ENCODE measurements at regions not wholly inside any gene's neighbourhood (a gene's known extent, or its start where the extent isn't known, plus 50 kb on each side); places are given as distances from the start of the nearest gene placed in this dataset.

DNA sequence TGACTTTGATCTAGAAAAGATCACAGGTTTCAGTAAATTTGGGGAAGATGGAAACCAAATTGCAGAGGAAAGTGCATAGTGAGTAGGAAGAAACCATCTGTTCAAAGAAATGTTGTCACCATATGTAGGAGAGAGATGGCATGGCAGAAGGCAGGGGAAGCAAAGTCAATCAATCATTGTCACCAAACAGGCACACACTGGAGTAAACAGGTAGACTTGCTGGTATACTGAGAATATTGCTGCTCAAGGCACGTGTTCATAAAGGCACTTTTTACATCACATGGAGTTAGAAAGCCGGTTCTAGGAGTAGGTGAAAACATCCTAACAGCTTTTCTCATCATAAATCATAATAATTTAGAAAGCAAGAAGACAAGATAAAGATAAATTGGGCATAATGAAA is 550.5 kb upstream of the FAT1 start:
- DNase-seq (no peak), ATAC-seq (ENCODE audit: low read depth) (no peak)
- Mint-ChIP-seq H3K4me3 (no peak overlapping the region), H3K4me1 (no peaks in the 10 kb centered on the region), H3K9me3 (ENCODE audit: insufficient read depth) (peaks cover under 1% of the 10 kb centered on the region), H3K27me3 (no peaks in the 10 kb centered on the region), H3K27ac (no peak overlapping the region)
- CTCF ChIA-PET: no interaction called here
- H3K4me3 ChIP-seq (ENCODE audit: control extremely low read depth in 1 of 5, extremely low read depth in 1 of 5, insufficient read depth in 1 of 5, low read depth in 2 of 5, low read length in 4 of 5): no peak overlapping the region
- H3K9me3 ChIP-seq (ENCODE audit: control extremely low read depth in 1 of 3, control insufficient read depth in 2 of 3, insufficient read depth in 1 of 3, low read length in 2 of 3): peaks cover 0 to 10% (median 0%) of the 10 kb centered on the region in 3 donors
- H3K27me3 ChIP-seq (replicated peaks in 1 of 4; ENCODE audit: control extremely low read depth in 1 of 4, control insufficient read depth in 3 of 4, insufficient read depth in 4 of 4, low read length in 3 of 4): no peaks in the 10 kb centered on the region
- no peak overlapping the region for H3K4me2 ChIP-seq (replicated peaks; ENCODE audit: low read depth, low read length, poor library complexity, severe bottlenecking)
- no CpG with 5 or more reads among the region's 2 CpGs for WGBS (ENCODE audit: insufficient coverage)
- POLR2A ChIA-PET: no interaction called here
- intact Hi-C loops (cut with micrococcal nuclease): no loop called here
- H3K9ac ChIP-seq (ENCODE audit: low read length): no peak overlapping the region
- no peaks in the 10 kb centered on the region for H4K20me1 ChIP-seq (ENCODE audit: control insufficient read depth, insufficient read depth, low read length, poor library complexity, severe bottlenecking)
- no peak overlapping the region for H3K27ac ChIP-seq (ENCODE audit: low read length in 2 of 2)
- no peak for TF ChIP-seq EZH2 (IDR thresholded peaks at IDR 0.05; ENCODE audit: borderline replicate concordance, insufficient read depth, low read depth, low read length, poor library complexity, severe bottlenecking)
- TF ChIP-seq, protein P1, sequence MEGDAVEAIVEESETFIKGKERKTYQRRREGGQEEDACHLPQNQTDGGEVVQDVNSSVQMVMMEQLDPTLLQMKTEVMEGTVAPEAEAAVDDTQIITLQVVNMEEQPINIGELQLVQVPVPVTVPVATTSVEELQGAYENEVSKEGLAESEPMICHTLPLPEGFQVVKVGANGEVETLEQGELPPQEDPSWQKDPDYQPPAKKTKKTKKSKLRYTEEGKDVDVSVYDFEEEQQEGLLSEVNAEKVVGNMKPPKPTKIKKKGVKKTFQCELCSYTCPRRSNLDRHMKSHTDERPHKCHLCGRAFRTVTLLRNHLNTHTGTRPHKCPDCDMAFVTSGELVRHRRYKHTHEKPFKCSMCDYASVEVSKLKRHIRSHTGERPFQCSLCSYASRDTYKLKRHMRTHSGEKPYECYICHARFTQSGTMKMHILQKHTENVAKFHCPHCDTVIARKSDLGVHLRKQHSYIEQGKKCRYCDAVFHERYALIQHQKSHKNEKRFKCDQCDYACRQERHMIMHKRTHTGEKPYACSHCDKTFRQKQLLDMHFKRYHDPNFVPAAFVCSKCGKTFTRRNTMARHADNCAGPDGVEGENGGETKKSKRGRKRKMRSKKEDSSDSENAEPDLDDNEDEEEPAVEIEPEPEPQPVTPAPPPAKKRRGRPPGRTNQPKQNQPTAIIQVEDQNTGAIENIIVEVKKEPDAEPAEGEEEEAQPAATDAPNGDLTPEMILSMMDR (IDR thresholded peaks at IDR 0.05): no peak
- no peaks in the 10 kb centered on the region for H3K79me2 ChIP-seq (ENCODE audit: control insufficient read depth, insufficient read depth, low read length)
- H2AFZ ChIP-seq (ENCODE audit: insufficient read depth, low read depth, low read length, poor library complexity, severe bottlenecking): no peak overlapping the region
- no peaks in the 10 kb centered on the region for H3K36me3 ChIP-seq (replicated peaks in 1 of 2; ENCODE audit: control extremely low read depth in 1 of 2, control insufficient read depth in 1 of 2, extremely low read depth in 1 of 2, insufficient read depth in 2 of 2, low read length in 1 of 2)
- no peaks in the 10 kb centered on the region for H3K4me1 ChIP-seq (ENCODE audit: control insufficient read depth in 2 of 2, insufficient read depth in 2 of 2, low read length in 2 of 2)

GRCh38 chr4:187276736-187277408 is 553.2 kb upstream of the FAT1 start:
- no peak overlapping the region for H3K27ac Mint-ChIP-seq
- H3K79me2 ChIP-seq (ENCODE audit: control insufficient read depth, insufficient read depth, low read length): no peaks in the 10 kb centered on the region

More at GRCh38 chr4:187276736-187277408, 553.2 kb upstream of the FAT1 start:
- no peak overlapping the region for H3K27ac ChIP-seq (ENCODE audit: low read length in 2 of 2)
- ChIA-PET CTCF (no interaction called here), POLR2A (no interaction called here)
- no peaks in the 10 kb centered on the region for H3K4me1 Mint-ChIP-seq
- H3K9me3 Mint-ChIP-seq (ENCODE audit: insufficient read depth): peaks cover 7% of the 10 kb centered on the region
- intact Hi-C loops (cut with micrococcal nuclease): no loop called here
- no peak overlapping the region for H3K9ac ChIP-seq (ENCODE audit: low read length)
- no peak overlapping the region for H3K4me3 Mint-ChIP-seq
- 79% methylated on average over 2 of the region's 7 CpGs for WGBS (ENCODE audit: insufficient coverage)
- no peak overlapping the region for H3K4me2 ChIP-seq (replicated peaks; ENCODE audit: low read depth, low read length, poor library complexity, severe bottlenecking)
- H2AFZ ChIP-seq (ENCODE audit: insufficient read depth, low read depth, low read length, poor library complexity, severe bottlenecking): no peak overlapping the region
- no peaks in the 10 kb centered on the region for H3K27me3 Mint-ChIP-seq
- H3K9me3 ChIP-seq (ENCODE audit: control extremely low read depth in 1 of 3, control insufficient read depth in 2 of 3, insufficient read depth in 1 of 3, low read length in 2 of 3): peaks cover 0 to 12% (median 0%) of the 10 kb centered on the region in 3 donors
- DNase-seq (no peak), ATAC-seq (ENCODE audit: low read depth) (no peak)
- H3K27me3 ChIP-seq (replicated peaks in 1 of 4; ENCODE audit: control extremely low read depth in 1 of 4, control insufficient read depth in 3 of 4, insufficient read depth in 4 of 4, low read length in 3 of 4): no peaks in the 10 kb centered on the region
- no peaks in the 10 kb centered on the region for H3K36me3 ChIP-seq (replicated peaks in 1 of 2; ENCODE audit: control extremely low read depth in 1 of 2, control insufficient read depth in 1 of 2, extremely low read depth in 1 of 2, insufficient read depth in 2 of 2, low read length in 1 of 2)
- TF ChIP-seq, protein P1 (IDR thresholded peaks at IDR 0.05): no peak
- no peak for TF ChIP-seq EZH2 (IDR thresholded peaks at IDR 0.05; ENCODE audit: borderline replicate concordance, insufficient read depth, low read depth, low read length, poor library complexity, severe bottlenecking)
- no peaks in the 10 kb centered on the region for H3K4me1 ChIP-seq (ENCODE audit: control insufficient read depth in 2 of 2, insufficient read depth in 2 of 2, low read length in 2 of 2)
- H4K20me1 ChIP-seq (ENCODE audit: control insufficient read depth, insufficient read depth, low read length, poor library complexity, severe bottlenecking): no peaks in the 10 kb centered on the region
- H3K4me3 ChIP-seq (ENCODE audit: control extremely low read depth in 1 of 5, extremely low read depth in 1 of 5, insufficient read depth in 1 of 5, low read depth in 2 of 5, low read length in 4 of 5): no peak overlapping the region

All from B cell (primary cell).